IgD-negative memory B cell (primary cell): ENCODE measurements at regions not wholly inside any gene's neighbourhood (a gene's known extent, or its start where the extent isn't known, plus 50 kb on each side); places are given as distances from the start of the nearest gene placed in this dataset.

Experiments
- H3K27ac Mint-ChIP-seq, 3 donors: one replicate each; pipeline ENCODE4 v1.8.0; 2020 to 2022; ENCODE audit warnings: mild to moderate bottlenecking in 3 of 3, mixed read lengths in 3 of 3, moderate library complexity in 1 of 3
- H3K27me3 Mint-ChIP-seq: one replicate; pipeline ENCODE4 v1.8.0; 2021; ENCODE audit warnings: mixed read lengths
- H3K36me3 Mint-ChIP-seq: one replicate; pipeline ENCODE4 v1.8.0; 2020; ENCODE audit warnings: mild to moderate bottlenecking, mixed read lengths
- H3K4me1 Mint-ChIP-seq, 3 donors: one replicate each; pipeline ENCODE4 v1.8.0; 2020 to 2022; ENCODE audit warnings: mixed read lengths in 3 of 3, mild to moderate bottlenecking in 1 of 3
- H3K4me3 Mint-ChIP-seq, 4 donors: one replicate each; pipeline ENCODE4 v1.8.0; 2020 to 2022; ENCODE audit warnings: mild to moderate bottlenecking in 4 of 4, mixed read lengths in 4 of 4, moderate library complexity in 3 of 4
- H3K9me3 Mint-ChIP-seq, 3 donors: one replicate each; pipeline ENCODE4 v1.8.0; 2020 to 2021; ENCODE audit warnings: mixed read lengths in 3 of 3, mild to moderate bottlenecking in 1 of 3

DNA sequence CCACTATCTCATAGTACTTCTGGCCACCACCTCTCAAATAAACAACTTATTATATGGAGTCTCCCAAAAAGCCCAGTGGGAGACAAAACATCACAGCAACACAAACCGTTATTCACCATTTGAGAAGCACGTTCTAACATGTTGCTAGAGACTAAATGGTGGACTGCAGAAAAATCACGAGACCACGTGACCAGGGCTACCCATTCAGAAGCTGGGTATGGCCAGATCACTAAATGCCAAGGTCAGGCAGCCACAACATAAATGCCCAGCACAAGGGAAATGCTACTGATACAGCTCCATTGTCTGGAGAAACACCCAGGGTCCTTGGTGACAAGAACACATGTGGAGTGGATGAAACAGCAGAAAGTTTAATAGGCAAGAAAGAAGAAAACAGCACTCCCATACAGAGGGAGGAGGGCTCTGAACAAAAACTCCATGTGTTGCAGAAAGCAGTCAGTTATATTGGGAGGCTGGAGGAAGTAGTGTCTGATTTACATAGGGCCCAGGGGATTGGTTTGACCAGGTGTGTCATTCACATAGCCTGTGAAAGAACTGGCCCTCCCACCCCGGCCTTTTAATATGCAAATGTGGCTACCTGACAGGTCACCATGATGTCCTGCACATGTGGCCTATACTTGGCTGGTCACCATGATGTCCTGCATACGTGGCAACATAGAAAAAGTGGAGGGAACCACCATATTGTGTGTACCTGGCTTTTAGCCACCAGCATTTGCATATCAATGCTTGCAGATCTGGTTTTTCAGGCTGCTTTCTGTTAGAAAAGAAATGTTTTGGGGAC lies 97.2 kb downstream of the TRIM36 start:
- Mint-ChIP-seq H3K36me3 (no peaks in the 10 kb centered on the region), H3K27ac (no peak overlapping the region), H3K4me1 (peaks cover 21 to 42% (median 40%) of the 10 kb centered on the region in 3 donors), H3K27me3 (peaks cover 1% of the 10 kb centered on the region), H3K4me3 (peak overlapping the region in 3 of 4 donors; percentile 11 to 69 (median 53)), H3K9me3 (peaks cover 0 to 3% (median 0%) of the 10 kb centered on the region in 3 donors)

DNA sequence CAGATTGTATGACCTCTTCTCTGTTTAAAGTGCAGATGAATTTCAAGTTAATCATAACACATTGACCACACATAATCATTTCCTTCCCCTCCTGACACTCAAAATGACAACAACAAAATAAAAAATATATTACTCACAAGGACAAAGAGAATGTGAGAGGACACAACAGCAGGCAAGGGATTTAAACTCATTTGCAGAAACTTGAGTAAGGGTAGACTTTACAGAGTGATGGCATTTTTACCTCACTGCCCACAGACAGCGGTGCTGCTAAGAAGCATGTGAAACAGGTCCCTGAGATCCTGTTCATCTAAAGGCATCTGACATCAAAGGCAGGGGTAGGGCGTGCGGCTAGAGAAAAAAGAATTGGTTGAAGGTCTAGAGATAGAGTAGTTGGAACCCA lies 99.0 kb downstream of the TRIM36 start:
- Mint-ChIP-seq H3K27ac (no peak overlapping the region), H3K9me3 (peaks cover 0 to 3% (median 0%) of the 10 kb centered on the region in 3 donors), H3K4me1 (peaks cover 21 to 42% (median 40%) of the 10 kb centered on the region in 3 donors)

DNA sequence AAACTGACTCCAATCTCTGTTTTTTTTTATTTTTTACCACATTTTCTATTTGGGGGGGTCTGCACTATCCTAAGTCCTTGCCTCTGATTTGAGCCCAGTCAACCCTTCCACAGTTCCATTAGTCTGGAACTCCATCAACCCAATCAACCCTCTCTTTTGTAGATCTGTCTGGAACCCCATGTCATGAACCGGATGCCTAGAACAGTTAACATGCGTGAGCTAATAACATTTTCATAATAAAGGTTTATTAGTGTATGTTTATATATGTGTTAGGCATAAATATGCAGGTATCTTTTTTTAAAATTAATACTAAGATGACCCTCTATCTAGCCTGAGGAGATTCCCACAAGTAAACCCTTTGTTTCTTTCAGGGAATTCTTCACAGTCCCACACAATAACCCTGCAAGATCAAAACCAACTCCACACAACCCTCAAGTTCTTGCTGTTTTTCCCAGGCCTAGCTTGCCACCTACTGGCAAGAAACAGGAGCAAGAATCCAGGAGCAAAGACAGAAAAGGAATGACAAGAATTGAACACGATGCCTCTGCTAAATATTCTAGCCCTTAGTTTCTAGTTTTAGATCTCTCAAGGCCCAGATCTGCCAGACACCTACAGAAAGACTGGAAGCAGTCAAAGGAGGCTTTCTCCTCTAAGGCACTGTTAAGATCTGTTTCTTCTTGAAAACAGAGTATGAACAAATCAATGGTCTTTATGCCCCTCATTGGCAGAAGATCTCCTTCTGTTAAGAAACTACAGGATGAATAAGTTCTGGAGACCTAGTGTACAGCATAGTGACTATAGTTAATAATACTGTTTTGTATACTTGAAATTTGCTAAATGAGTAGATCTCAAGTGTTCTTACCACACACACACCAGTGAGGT lies 100.4 kb downstream of the TRIM36 start:
- Mint-ChIP-seq H3K4me1 (peaks cover 16 to 36% (median 32%) of the 10 kb centered on the region in 3 donors), H3K9me3 (peaks cover 0 to 3% (median 0%) of the 10 kb centered on the region in 3 donors), H3K27ac (peak overlapping the region in 1 of 3 donors; percentile 51), H3K4me3 (peak overlapping the region in 2 of 4 donors; percentile 34 to 72), H3K27me3 (peaks cover 1% of the 10 kb centered on the region), H3K36me3 (no peaks in the 10 kb centered on the region)

More for the DNA sequence above, 99.0 kb downstream of the TRIM36 start:
- H3K4me3 Mint-ChIP-seq = no peak overlapping the region
- peaks cover 1% of the 10 kb centered on the region for H3K27me3 Mint-ChIP-seq
- H3K36me3 Mint-ChIP-seq = no peaks in the 10 kb centered on the region

DNA sequence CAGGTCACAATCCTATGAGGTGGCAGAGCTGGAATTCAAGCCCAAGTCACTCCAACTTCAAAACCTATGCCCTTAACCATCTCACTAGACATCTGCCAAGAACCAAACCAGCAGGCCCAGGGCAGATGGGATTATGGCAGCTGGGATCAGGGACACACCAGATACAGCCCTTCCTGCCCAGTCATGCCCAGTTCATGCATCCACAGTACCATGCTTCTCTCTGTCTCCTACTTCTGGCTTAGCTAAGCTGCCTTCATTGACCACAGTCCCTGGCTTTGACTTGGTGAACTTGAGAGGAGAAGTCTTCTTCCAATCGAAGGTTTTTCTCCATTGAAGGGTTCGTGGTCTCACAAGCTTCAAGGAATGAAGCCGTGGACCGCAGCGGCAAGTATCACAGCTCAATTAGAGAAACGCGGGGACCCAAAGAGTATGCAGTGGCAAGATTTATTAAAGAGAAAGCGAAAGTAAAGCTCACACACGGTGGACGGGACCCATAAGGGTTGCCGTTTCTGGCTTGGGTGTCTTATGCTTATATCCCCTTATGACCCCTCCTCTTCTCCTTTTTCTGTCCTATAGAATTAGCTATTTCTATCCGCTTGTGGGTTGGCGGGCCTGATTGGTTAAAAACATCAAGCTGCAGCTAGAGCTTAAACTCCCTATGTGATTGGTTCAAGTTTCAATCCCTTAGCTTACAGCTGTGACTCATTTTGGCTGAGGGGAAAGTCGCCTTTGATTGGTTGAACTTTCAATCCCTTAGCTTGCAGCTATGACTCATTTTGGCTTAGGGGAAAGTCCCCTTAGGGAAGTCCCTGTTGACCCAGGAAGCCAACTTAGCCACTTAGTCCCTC lies 101.2 kb downstream of the TRIM36 start:
- Mint-ChIP-seq H3K27ac (peak overlapping the region in 1 of 3 donors; percentile 51), H3K27me3 (peaks cover 1% of the 10 kb centered on the region), H3K9me3 (no peaks in the 10 kb centered on the region), H3K36me3 (no peaks in the 10 kb centered on the region), H3K4me1 (peaks cover 14 to 32% (median 30%) of the 10 kb centered on the region in 3 donors), H3K4me3 (peak overlapping the region in 3 of 4 donors; percentile 23 to 72 (median 40))

DNA sequence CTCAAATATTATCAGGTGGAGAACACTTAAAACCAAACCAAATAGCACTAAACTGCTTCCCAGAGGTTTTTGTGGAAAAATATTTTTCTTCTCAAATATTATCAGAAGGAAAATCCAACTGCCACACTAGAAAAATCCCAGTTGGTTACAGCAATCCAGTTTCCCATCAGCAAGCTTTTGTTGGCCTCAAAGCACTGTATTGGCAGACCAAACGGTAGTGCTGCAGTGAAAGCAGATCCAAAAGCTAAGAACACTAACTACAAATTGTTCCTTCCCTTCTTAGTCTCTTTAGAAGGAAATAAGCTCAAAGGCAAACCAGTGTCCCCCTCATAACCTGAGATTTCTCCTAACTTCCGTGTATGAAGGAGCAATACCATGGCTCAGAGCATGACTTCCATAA lies 105.3 kb downstream of the TRIM36 start:
- Mint-ChIP-seq H3K36me3 (no peaks in the 10 kb centered on the region), H3K4me3 (no peak overlapping the region), H3K27ac (no peak overlapping the region), H3K27me3 (no peaks in the 10 kb centered on the region), H3K4me1 (peaks cover 5 to 9% (median 8%) of the 10 kb centered on the region in 3 donors), H3K9me3 (no peaks in the 10 kb centered on the region)

DNA sequence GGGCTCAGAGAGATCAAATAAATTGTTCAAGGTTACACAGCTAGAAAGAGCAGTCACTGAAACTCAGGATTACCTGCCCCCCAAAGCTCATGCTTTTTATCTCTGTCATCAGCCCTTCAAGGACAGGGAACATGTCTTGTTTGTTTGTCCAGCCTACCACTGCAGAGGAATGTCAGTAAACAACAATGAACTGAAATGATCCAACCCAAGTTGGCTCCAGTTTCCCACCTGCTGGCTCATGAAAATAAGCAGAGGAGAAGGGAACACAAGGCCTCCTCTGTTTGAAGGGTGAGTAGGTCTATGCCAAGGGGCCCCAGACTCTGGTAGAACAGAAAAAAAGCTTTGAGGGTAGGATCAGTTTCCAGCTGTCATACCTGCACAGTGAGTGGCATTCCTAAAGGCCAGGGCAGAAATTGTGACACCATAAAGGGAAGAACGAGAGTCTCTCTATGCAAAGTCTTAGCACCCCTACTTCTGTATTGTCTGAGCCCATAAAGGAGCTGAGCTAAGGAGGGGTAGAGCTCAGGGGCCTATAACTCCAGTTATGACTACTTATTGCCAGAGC lies 115.2 kb downstream of the TRIM36 start:
- Mint-ChIP-seq H3K36me3 (no peaks in the 10 kb centered on the region), H3K4me3 (no peak overlapping the region), H3K9me3 (peaks cover 0 to 6% (median 0%) of the 10 kb centered on the region in 3 donors), H3K4me1 (no peaks in the 10 kb centered on the region), H3K27me3 (no peaks in the 10 kb centered on the region), H3K27ac (no peak overlapping the region)

DNA sequence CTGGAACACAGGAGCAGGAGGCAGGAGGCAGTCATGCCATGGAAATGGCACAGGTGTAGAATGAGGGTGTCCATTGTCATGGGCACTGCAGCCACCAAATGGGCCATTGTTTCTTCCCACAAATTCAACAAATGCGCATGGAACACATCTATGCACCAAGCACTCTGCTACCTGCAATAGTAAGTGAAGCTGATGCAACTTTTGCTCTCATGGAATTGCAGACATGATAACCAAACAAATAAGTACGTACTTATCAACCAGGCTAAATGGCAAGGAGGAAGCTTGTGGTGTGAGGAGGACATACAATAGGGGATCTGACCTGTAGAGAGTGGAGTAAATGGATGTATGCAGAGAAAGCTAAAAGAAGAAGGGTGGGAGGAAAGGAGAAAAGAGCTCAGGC lies 116.8 kb downstream of the TRIM36 start:
- H3K36me3 Mint-ChIP-seq = no peaks in the 10 kb centered on the region
- H3K4me1 Mint-ChIP-seq = no peaks in the 10 kb centered on the region
- H3K4me3 Mint-ChIP-seq = no peak overlapping the region
- peaks cover 0 to 6% (median 0%) of the 10 kb centered on the region in 3 donors for H3K9me3 Mint-ChIP-seq
- H3K27me3 Mint-ChIP-seq = no peaks in the 10 kb centered on the region
- H3K27ac Mint-ChIP-seq = no peak overlapping the region

DNA sequence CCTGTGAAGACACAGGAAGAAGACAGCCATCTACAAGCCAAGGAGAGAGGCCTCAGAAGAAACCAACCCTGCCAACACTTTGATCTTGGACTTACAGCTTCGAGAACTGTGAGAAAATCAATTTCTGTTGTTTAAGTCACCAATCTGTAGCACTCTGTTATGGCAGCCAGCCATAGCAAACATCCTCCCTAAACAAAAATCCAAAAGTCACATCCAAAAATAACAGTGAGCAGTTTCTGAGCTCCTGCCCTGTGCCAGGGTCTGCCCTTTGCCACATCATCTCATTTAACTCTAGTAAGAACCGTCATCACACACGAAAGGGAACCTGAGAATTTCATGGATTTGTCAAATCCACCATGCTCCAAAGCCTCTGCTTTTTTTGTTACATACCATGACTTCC lies 118.8 kb downstream of the TRIM36 start:
- peaks cover 4% of the 10 kb centered on the region for H3K27me3 Mint-ChIP-seq
- H3K36me3 Mint-ChIP-seq = no peaks in the 10 kb centered on the region
- H3K9me3 Mint-ChIP-seq = peaks cover 0 to 4% (median 0%) of the 10 kb centered on the region in 3 donors
- H3K4me1 Mint-ChIP-seq = no peaks in the 10 kb centered on the region
- no peak overlapping the region for H3K4me3 Mint-ChIP-seq
- H3K27ac Mint-ChIP-seq = no peak overlapping the region

DNA sequence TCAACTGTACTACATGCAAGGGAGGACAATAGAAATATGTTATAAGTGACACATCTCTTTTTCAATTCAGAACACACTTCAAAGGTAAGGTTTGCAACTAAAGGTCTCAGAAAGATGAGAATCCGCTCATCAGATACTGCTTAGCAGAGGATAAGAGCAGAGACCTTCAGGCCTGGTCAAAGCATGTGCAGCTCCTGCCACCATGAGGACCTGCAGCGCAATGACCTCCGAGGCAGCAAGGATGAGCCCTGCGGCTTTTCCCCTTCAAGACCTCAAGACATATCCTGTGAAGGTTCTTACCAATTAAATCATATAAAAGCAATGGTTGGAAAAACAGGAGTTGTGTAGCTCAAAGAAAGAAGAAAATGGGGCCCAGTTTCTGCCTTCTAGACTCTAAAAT lies 135.8 kb downstream of the TRIM36 start:
- Mint-ChIP-seq H3K27me3 (peaks cover 3% of the 10 kb centered on the region), H3K27ac (no peak overlapping the region), H3K4me1 (no peaks in the 10 kb centered on the region), H3K36me3 (peaks cover 3% of the 10 kb centered on the region), H3K4me3 (no peak overlapping the region), H3K9me3 (peaks cover 3 to 23% (median 21%) of the 10 kb centered on the region in 3 donors)

DNA sequence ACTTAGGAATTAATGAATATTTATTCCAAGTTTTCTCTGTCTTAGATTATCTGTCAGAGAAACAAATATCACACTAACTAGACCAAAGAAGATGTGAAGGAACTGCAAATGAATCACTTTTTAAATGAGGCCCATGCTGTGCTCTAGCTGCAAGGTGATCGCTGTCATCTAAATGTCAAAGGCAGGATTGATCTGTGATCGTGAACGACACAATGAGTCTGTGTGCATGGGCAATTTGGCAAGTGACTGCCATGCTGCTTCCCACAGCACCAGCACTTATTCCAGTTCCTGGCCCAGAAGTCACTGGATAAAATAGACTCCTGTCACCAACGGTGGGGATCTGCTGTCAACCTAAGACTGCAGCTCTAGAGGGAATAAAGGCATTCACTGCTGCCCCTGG lies 141.2 kb downstream of the TRIM36 start:
- Mint-ChIP-seq H3K36me3 (no peaks in the 10 kb centered on the region), H3K27ac (no peak overlapping the region), H3K9me3 (peaks cover 0 to 7% (median 5%) of the 10 kb centered on the region in 3 donors), H3K27me3 (peaks cover 3% of the 10 kb centered on the region), H3K4me1 (peaks cover 0 to 13% (median 0%) of the 10 kb centered on the region in 3 donors), H3K4me3 (no peak overlapping the region)

DNA sequence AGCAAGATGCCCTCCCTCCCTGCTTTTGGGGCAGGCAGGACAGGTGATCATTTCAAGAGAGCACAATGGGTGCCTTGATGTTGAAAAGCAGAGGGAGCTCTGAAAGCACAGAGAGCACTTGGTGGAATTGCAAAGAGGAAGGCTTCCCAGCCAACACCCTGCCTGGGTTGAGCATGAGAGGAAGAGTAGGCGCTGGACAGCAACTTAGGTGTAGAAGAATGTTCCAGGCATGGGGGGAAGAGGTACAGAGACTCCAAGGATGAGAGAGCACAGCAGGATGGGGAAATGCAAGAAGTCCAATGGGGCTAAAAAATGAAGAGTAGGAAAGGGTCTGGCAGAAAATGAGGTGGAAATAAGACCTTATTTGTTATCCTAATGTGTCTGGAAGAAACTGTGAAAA lies 144.8 kb downstream of the TRIM36 start:
- H3K27ac Mint-ChIP-seq = no peak overlapping the region
- no peaks in the 10 kb centered on the region for H3K27me3 Mint-ChIP-seq
- peaks cover 0 to 6% (median 4%) of the 10 kb centered on the region in 3 donors for H3K9me3 Mint-ChIP-seq
- H3K4me3 Mint-ChIP-seq = no peak overlapping the region
- H3K4me1 Mint-ChIP-seq = peaks cover 2 to 21% (median 2%) of the 10 kb centered on the region in 3 donors
- no peaks in the 10 kb centered on the region for H3K36me3 Mint-ChIP-seq

DNA sequence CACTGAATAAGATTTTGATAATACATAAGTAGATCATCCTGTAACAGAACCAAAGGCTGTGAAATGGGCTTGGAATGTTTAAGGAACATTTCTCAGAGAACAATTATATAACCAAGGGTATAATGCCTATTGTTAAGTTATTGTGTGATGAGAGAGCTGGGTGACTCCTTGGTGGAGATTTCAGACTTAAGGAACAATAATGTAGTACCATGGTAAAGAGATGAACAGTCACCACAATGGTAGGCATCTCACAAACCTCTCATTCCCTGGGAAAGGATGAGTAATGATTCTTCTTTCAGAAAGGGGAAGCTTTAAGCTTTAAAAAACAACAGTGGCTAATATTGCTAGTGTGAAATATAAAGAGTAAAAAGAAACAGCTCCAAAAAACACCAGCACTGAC lies 147.4 kb downstream of the TRIM36 start:
- no peak overlapping the region for H3K4me3 Mint-ChIP-seq
- H3K9me3 Mint-ChIP-seq = peaks cover 0 to 6% (median 4%) of the 10 kb centered on the region in 3 donors
- H3K4me1 Mint-ChIP-seq = peaks cover 2 to 21% (median 2%) of the 10 kb centered on the region in 3 donors
- H3K36me3 Mint-ChIP-seq = no peaks in the 10 kb centered on the region
- no peak overlapping the region for H3K27ac Mint-ChIP-seq
- no peaks in the 10 kb centered on the region for H3K27me3 Mint-ChIP-seq

DNA sequence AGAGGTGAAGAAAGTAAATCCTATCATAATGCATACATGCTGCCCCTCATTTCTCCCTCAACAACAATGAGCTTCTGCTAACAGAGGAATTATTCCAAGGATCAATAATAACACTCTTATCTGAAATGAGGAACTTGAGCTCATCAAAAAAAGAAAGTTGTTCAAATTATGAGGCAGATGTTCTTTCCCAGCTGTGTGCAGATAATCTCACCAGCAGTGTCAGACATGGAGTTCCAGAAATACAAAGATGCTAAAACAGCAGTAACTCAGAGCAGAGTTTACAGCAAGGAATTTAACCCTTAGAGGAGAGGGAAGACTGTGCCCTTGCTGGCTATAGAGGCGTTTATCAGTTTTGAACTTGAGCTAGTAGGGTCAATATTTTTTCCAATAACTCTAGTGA lies 153.1 kb downstream of the TRIM36 start:
- no peak overlapping the region for H3K27ac Mint-ChIP-seq
- H3K4me1 Mint-ChIP-seq = peaks cover 2 to 5% (median 2%) of the 10 kb centered on the region in 3 donors
- no peaks in the 10 kb centered on the region for H3K36me3 Mint-ChIP-seq
- no peak overlapping the region for H3K4me3 Mint-ChIP-seq
- H3K9me3 Mint-ChIP-seq = peaks cover 3 to 10% (median 5%) of the 10 kb centered on the region in 3 donors
- H3K27me3 Mint-ChIP-seq = no peaks in the 10 kb centered on the region

DNA sequence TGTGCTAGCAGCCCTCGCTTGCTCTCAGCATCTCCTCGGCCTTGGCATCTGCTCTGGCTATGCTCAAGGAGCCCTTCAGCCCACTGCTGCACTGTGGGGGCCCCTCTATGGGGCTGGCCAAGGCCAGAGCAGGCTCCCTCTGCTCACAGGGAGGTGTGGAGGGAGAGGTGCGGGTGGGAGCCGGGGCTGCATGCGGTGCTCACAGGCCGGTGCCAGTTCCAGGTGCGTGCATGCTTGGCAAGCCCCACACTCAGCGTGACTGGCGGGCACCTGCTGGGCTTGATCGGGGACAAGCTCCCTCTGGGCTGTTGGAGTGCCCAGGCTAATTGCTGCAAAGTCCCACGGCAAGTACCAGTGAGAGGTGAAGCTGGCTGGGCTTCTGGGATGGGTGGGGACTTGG lies 170.5 kb downstream of the TRIM36 start:
- H3K27ac Mint-ChIP-seq = no peak overlapping the region
- no peaks in the 10 kb centered on the region for H3K27me3 Mint-ChIP-seq
- H3K4me1 Mint-ChIP-seq = no peaks in the 10 kb centered on the region
- no peak overlapping the region for H3K4me3 Mint-ChIP-seq
- no peaks in the 10 kb centered on the region for H3K9me3 Mint-ChIP-seq
- H3K36me3 Mint-ChIP-seq = no peaks in the 10 kb centered on the region
